HG03520 (cell line): ENCODE measurements at regions not wholly inside any gene's neighbourhood (a gene's known extent, or its start where the extent isn't known, plus 50 kb on each side); places are given as distances from the start of the nearest gene placed in this dataset.

Experiments used
- ATAC-seq: cut with Tn5 transposase; IDR thresholded peaks from one replicate; pipeline ENCODE4 v1.9.1; 2021; ENCODE audit warnings: mild to moderate bottlenecking, moderate library complexity; ENCODE audit not compliant: unreplicated experiment

- no peak for ATAC-seq
Measured at GRCh38 chr12:85733221-85733840, 102.9 kb downstream of the RASSF9 start.

GRCh38 chr12:85733984-85734383 is 102.2 kb downstream of the RASSF9 start:
- ATAC-seq = no peak

- ATAC-seq = no peak
Measured at GRCh38 chr12:85740186-85740585, 96.0 kb downstream of the RASSF9 start.

GRCh38 chr12:85741046-85741445 is 95.2 kb downstream of the RASSF9 start:
- ATAC-seq = no peak

- ATAC-seq = no peak
Measured at GRCh38 chr12:85747941-85748495, 88.2 kb downstream of the RASSF9 start.
